SH-SY5Y (cell line): ENCODE measurements at regions not wholly inside any gene's neighbourhood (a gene's known extent, or its start where the extent isn't known, plus 50 kb on each side); places are given as distances from the start of the nearest gene placed in this dataset.

Experiments used
- GATA2 ChIP-seq: IDR thresholded peaks from 2 replicates; pipeline ENCODE4 v1.6.1; 2011; ENCODE audit warnings: mild to moderate bottlenecking, low read depth, low read length
- GATA3 ChIP-seq: IDR thresholded peaks from 2 replicates; pipeline ENCODE4 v1.6.1; 2011; ENCODE audit warnings: low read depth, mild to moderate bottlenecking, low read length, moderate library complexity

DNA sequence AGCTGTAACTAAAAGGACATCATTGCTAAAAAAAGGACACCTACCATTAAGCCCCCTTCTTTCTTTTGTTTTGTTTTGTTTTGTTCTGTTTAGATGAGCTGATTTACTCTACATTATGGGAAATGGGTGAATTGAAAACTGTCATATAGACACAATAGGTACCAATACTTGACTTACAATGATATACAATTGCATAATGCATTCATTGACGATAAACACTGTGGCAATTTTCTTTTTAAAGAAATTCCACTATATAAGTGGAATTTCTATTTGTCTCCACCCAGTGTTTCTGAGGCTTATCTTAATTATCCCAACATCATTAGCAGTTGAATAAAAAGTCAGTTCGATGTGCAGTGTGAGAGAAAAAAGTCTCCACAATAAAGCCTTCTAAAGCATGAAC is 282.1 kb downstream of the BCL2 start:
- TF ChIP-seq GATA2 (no peak), GATA3 (no peak)

GRCh38 chr18:63031375-63031774 is 288.2 kb downstream of the BCL2 start:
- TF ChIP-seq GATA2, result peak; percentile 24; the same call in 1 of the 2 replicates
- peak; percentile 51; the same call in 1 of the 2 replicates for TF ChIP-seq GATA3
